Fibroblast of peridontal ligament (primary cell): ENCODE measurements at regions not wholly inside any gene's neighbourhood (a gene's known extent, or its start where the extent isn't known, plus 50 kb on each side); places are given as distances from the start of the nearest gene placed in this dataset.

Source experiments
- DNase-seq: peaks from one replicate; pipeline ENCODE4 v3.0.0-alpha.2; 2010; ENCODE audit errors: extremely low read depth

- DNase-seq: no peak
Measured at GRCh38 chr10:2462581-2462980, 604.8 kb upstream of the PFKP start.

GRCh38 chr10:2460812-2461211 lies 606.5 kb upstream of the PFKP start:
- DNase-seq: no peak

GRCh38 chr10:2459713-2460112 lies 607.6 kb upstream of the PFKP start:
- no peak for DNase-seq

- no peak for DNase-seq
Measured at GRCh38 chr10:2456834-2457233, 610.5 kb upstream of the PFKP start.

- DNase-seq: no peak
Measured at GRCh38 chr10:2445370-2445769, 622.0 kb upstream of the PFKP start.

- no peak for DNase-seq
Measured at GRCh38 chr10:2439983-2440382, 627.4 kb upstream of the PFKP start.

- no peak for DNase-seq
Measured at GRCh38 chr10:2439000-2439399, 628.3 kb upstream of the PFKP start.

GRCh38 chr10:2438248-2438939 lies 629.0 kb upstream of the PFKP start:
- DNase-seq: no peak

GRCh38 chr10:2436933-2437332 lies 630.4 kb upstream of the PFKP start:
- DNase-seq: no peak

- DNase-seq: no peak
Measured at GRCh38 chr10:2431961-2432360, 635.4 kb upstream of the PFKP start.

GRCh38 chr10:2427412-2427811 lies 639.9 kb upstream of the PFKP start:
- no peak for DNase-seq

- DNase-seq: no peak
Measured at GRCh38 chr10:2425320-2425719, 642.0 kb upstream of the PFKP start.

- DNase-seq: no peak
Measured at GRCh38 chr10:2414562-2414961, 652.8 kb upstream of the PFKP start.

- DNase-seq: no peak
Measured at GRCh38 chr10:2414039-2414438, 653.3 kb upstream of the PFKP start.

GRCh38 chr10:2410049-2410448 lies 657.3 kb upstream of the PFKP start:
- DNase-seq: no peak

- DNase-seq: no peak
Measured at GRCh38 chr10:2401459-2401858, 664.1 kb upstream of the ADARB2 start.

GRCh38 chr10:2399482-2399881 lies 662.2 kb upstream of the ADARB2 start:
- DNase-seq: no peak

- no peak for DNase-seq
Measured at GRCh38 chr10:2392145-2392812, 655.0 kb upstream of the ADARB2 start.

- no peak for DNase-seq
Measured at GRCh38 chr10:2387672-2388071, 650.3 kb upstream of the ADARB2 start.

GRCh38 chr10:2387261-2387660 lies 649.9 kb upstream of the ADARB2 start:
- no peak for DNase-seq

- DNase-seq: no peak
Measured at GRCh38 chr10:2380218-2380617, 642.9 kb upstream of the ADARB2 start.

GRCh38 chr10:2367083-2367482 lies 629.8 kb upstream of the ADARB2 start:
- no peak for DNase-seq

GRCh38 chr10:2366264-2366931 lies 629.1 kb upstream of the ADARB2 start:
- DNase-seq: no peak
